ENCODE measurements at regions not wholly inside any gene's neighbourhood (a gene's known extent, or its start where the extent isn't known, plus 50 kb on each side); places are given as distances from the start of the nearest gene placed in this dataset.

GRCh38 chr11:128045094-128045725, 542.1 kb downstream of the ETS1 start:
- TF ChIP-seq CTCF (IDR thresholded peaks at IDR 0.05) (no peak), EZH2 (IDR thresholded peaks at IDR 0.05; ENCODE audit: borderline replicate concordance, insufficient read depth, low read depth, low read length, poor library complexity, severe bottlenecking) (no peak)

Measured in B cell (primary cell).